Thoracic aorta (tissue), 2 donors: ENCODE measurements at regions not wholly inside any gene's neighbourhood (a gene's known extent, or its start where the extent isn't known, plus 50 kb on each side); places are given as distances from the start of the nearest gene placed in this dataset.

ENCODE experiments used
- ATAC-seq: fragments of 150-250 bp; one replicate; pipeline ENCODE4 v1.8.0; 2017; ENCODE audit warnings: low read depth; ENCODE audit not compliant: insufficient number of reproducible peaks, low FRiP score
- DNase-seq: peaks from one replicate; pipeline ENCODE4 v3.0.0-alpha.2; 2020; ENCODE audit warnings: low spot score
- H3K27ac ChIP-seq, 2 donors: fragments of 200-600 bp; sonication (generic); 1 replicate in 1 of 2; 2 replicates in 1 of 2; pipeline ENCODE4 v1.5.1; 2016; ENCODE audit warnings: mild to moderate bottlenecking in 2 of 2, moderate library complexity in 2 of 2
- H3K27me3 ChIP-seq: fragments of 200-600 bp; sonication (generic); replicated peaks from 2 replicates; pipeline ENCODE4 v1.6.0; 2016; ENCODE audit warnings: mild to moderate bottlenecking; ENCODE audit not compliant: insufficient read depth
- H3K36me3 ChIP-seq: fragments of 200-600 bp; sonication (generic); one replicate; pipeline ENCODE4 v1.5.1; 2016
- H3K4me1 ChIP-seq, 2 donors: fragments of 200-600 bp; sonication (generic); 1 replicate in 1 of 2; 2 replicates in 1 of 2; pipeline versions ENCODE4 v1.5.1 to v1.6.0; 2016; ENCODE audit warnings: low read depth in 2 of 2, mild to moderate bottlenecking in 1 of 2; ENCODE audit not compliant: control insufficient read depth in 1 of 2
- H3K4me3 ChIP-seq: fragments of 200-600 bp; sonication (generic); 2 replicates; pipeline ENCODE4 v1.5.1; 2016; ENCODE audit warnings: mild to moderate bottlenecking
- H3K9me3 ChIP-seq: fragments of 200-600 bp; sonication (generic); 2 replicates; pipeline ENCODE4 v1.5.1; 2016
- CTCF ChIP-seq: fragments of 200-600 bp; sonication (generic); IDR thresholded peaks from one replicate; pipeline ENCODE4 v1.5.1; 2019; ENCODE audit warnings: antibody characterized with exemption

- DNase-seq (no peak), ATAC-seq (no peak)
- Histone ChIP-seq H3K9me3 (no peaks in the 10 kb centered on the region), H3K36me3 (no peaks in the 10 kb centered on the region), H3K27ac (no peak overlapping the region), H3K4me1 (no peaks in the 10 kb centered on the region), H3K27me3 (no peaks in the 10 kb centered on the region), H3K4me3 (no peak overlapping the region)
- TF ChIP-seq CTCF = no peak
These were observed 129.3 kb upstream of the FAM9B start for GRCh38 chrX:9163214-9163709.

GRCh38 chrX:9164086-9164485 is 130.2 kb upstream of the FAM9B start:
- ATAC-seq = no peak
- Histone ChIP-seq H3K9me3 (no peaks in the 10 kb centered on the region), H3K27ac (no peak overlapping the region), H3K36me3 (no peaks in the 10 kb centered on the region), H3K27me3 (no peaks in the 10 kb centered on the region), H3K4me1 (no peaks in the 10 kb centered on the region), H3K4me3 (no peak overlapping the region)
- no peak for TF ChIP-seq CTCF
- DNase-seq = no peak

GRCh38 chrX:9164533-9165426 is 130.9 kb upstream of the FAM9B start:
- no peak overlapping the region for H3K27ac ChIP-seq
- H3K9me3 ChIP-seq = no peaks in the 10 kb centered on the region
- TF ChIP-seq CTCF = no peak
- no peak for DNase-seq
- no peaks in the 10 kb centered on the region for H3K36me3 ChIP-seq
- ATAC-seq = no peak
- no peaks in the 10 kb centered on the region for H3K27me3 ChIP-seq
- no peaks in the 10 kb centered on the region for H3K4me1 ChIP-seq
- H3K4me3 ChIP-seq = no peak overlapping the region

DNA sequence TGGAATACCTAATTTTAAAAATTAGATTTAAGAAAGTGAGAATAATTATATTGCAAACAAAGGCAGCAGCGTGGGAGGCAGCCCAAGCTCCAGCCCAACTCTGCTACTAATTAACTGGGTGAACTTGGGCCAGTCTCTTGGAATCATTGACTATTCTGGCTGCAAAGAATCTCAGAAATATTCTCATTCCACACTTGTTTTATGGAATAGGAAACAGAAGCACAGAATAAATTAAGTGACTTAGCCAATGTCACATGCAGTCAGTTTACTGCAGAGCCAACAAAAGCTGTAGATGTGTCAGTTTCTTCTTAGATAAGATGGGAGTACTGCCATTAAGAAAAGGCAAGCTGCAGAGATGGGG is 132.6 kb upstream of the FAM9B start:
- no peak overlapping the region for H3K4me3 ChIP-seq
- no peaks in the 10 kb centered on the region for H3K4me1 ChIP-seq
- H3K27ac ChIP-seq = no peak overlapping the region
- ATAC-seq (no peak), DNase-seq (no peak)
- TF ChIP-seq CTCF = no peak
- no peaks in the 10 kb centered on the region for H3K27me3 ChIP-seq
- H3K36me3 ChIP-seq = no peaks in the 10 kb centered on the region
- H3K9me3 ChIP-seq = no peaks in the 10 kb centered on the region

GRCh38 chrX:9171841-9172463 is 138.0 kb upstream of the FAM9B start:
- H3K36me3 ChIP-seq = no peaks in the 10 kb centered on the region
- H3K27me3 ChIP-seq = no peaks in the 10 kb centered on the region
- no peak for TF ChIP-seq CTCF
- H3K27ac ChIP-seq = no peak overlapping the region
- no peaks in the 10 kb centered on the region for H3K9me3 ChIP-seq
- no peaks in the 10 kb centered on the region for H3K4me1 ChIP-seq
- H3K4me3 ChIP-seq = no peak overlapping the region
- no peak for DNase-seq
- no peak for ATAC-seq
